GM21717 (cell line): ENCODE measurements at regions not wholly inside any gene's neighbourhood (a gene's known extent, or its start where the extent isn't known, plus 50 kb on each side); places are given as distances from the start of the nearest gene placed in this dataset.

Experiments
- ATAC-seq: cut with Tn5 transposase; IDR thresholded peaks from one replicate; pipeline ENCODE4 v1.9.1; 2021; ENCODE audit warnings: mild to moderate bottlenecking, moderate library complexity; ENCODE audit not compliant: unreplicated experiment

DNA sequence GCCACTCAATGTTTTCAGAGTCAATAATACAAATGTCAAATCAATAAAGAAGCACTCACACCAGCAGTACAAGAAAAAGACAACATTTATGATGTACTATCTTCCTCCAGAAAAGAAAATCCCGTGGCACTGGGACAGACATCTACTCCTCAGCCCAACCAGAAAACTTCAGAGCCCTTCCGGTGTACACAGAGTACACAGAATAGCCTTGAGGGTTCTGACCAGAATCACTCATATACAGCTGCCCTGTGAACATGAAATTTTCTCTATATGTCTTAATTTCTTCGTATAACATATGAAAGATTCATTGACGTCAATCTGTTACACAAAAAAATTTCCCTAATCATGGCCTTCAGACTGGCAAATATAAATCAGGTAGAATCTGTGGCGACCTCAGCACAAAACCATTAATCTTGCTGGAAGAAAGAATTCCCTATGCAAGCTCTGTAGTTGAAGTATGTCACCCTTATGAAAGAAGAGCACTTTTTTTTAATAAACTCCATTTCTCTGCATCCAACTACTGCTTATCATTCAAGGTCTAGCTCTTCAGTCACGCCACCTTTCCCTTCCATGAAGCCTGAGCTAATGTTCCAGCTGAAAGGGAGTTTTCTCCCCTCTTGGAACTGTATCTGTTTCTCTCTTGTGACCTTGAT is 53.8 kb upstream of the PLAAT1 start:
- ATAC-seq = no peak

DNA sequence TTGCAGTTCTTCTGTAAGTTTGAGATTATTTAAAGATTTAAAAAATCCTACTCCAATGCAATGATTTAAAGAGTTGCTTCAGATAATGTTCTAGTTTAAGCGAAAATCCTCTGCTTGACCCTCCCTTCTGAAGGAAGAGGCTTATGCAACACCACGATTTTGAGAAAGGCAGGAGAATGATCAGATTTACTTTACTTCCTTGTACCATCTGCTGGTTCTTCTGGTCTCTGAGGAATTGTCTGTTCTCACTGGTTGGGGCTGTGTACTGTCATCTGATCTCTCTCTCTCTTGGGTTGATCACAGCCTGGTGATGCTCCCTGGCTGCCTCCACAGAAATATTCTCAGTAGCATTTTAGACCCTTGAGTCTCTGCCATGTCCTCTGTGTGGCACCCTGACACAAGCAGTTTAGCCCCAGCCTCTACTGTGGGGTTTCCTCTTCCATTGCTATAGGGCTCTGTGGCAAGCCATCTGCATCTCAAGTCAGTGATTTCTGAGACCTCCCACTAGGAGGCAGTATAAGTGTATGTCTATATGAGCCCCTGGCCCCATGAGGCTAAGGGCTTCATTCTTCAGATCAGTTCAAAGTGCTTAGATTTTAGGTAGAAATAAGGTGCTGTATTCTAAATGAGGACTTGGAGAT is 50.8 kb upstream of the PLAAT1 start:
- ATAC-seq = peak; percentile 64
